AG10803 (cell line): ENCODE measurements at regions not wholly inside any gene's neighbourhood (a gene's known extent, or its start where the extent isn't known, plus 50 kb on each side); places are given as distances from the start of the nearest gene placed in this dataset.

Experiments
- DNase-seq: peaks from one replicate; pipeline ENCODE4 v3.0.0; 2010; ENCODE audit warnings: low read depth
- H3K4me3 ChIP-seq: 2 replicates; pipeline ENCODE4 v1.5.1; 2011; ENCODE audit warnings: mild to moderate bottlenecking, low read length, control low read depth
- CTCF ChIP-seq: conservative IDR thresholded peaks from 2 replicates; pipeline ENCODE4 v1.5.1; 2011; ENCODE audit warnings: mild to moderate bottlenecking, low read length, control low read depth, inconsistent platforms

- no peak for TF ChIP-seq CTCF
- H3K4me3 ChIP-seq: no peak overlapping the region
Measured at GRCh38 chr4:141462361-141462760, 174.0 kb upstream of the IL15 start.

GRCh38 chr4:141463678-141464077 is 172.7 kb upstream of the IL15 start:
- H3K4me3 ChIP-seq: no peak overlapping the region
- no peak for DNase-seq
- no peak for TF ChIP-seq CTCF

More at GRCh38 chr4:141462361-141462760, 174.0 kb upstream of the IL15 start:
- peak; percentile 25 for DNase-seq

- DNase-seq: no peak
- no peak for TF ChIP-seq CTCF
- H3K4me3 ChIP-seq: no peak overlapping the region
Measured at GRCh38 chr4:141464366-141464765, 172.0 kb upstream of the IL15 start.

GRCh38 chr4:141465171-141465570 is 171.2 kb upstream of the IL15 start:
- no peak for TF ChIP-seq CTCF
- DNase-seq: peak; percentile 25
- H3K4me3 ChIP-seq: no peak overlapping the region

- no peak for TF ChIP-seq CTCF
- DNase-seq: peak; percentile 73
- H3K4me3 ChIP-seq: no peak overlapping the region
Measured at GRCh38 chr4:141467225-141467624, 169.2 kb upstream of the IL15 start.

- H3K4me3 ChIP-seq: no peak overlapping the region
- TF ChIP-seq CTCF: no peak
- peak; percentile 14 for DNase-seq
Measured at GRCh38 chr4:141469392-141469791, 167.0 kb upstream of the IL15 start.

- no peak overlapping the region for H3K4me3 ChIP-seq
- DNase-seq: peak; percentile 48
- TF ChIP-seq CTCF: no peak
Measured at GRCh38 chr4:141473026-141473540, 163.3 kb upstream of the IL15 start.
